IMR-90 (cell line): ENCODE measurements at regions not wholly inside any gene's neighbourhood (a gene's known extent, or its start where the extent isn't known, plus 50 kb on each side); places are given as distances from the start of the nearest gene placed in this dataset.

Experiments used
- ATAC-seq: fragments of 200-7000 bp; cut with Tn5 transposase; 2 replicates; pipeline ENCODE4 v1.9.1; 2020; ENCODE audit warnings: low read depth, mild to moderate bottlenecking, moderate library complexity
- BruUV-seq: library from RNA; stranded (reverse); fragments of 400-500 nt; replicated peaks from 2 replicates; lab custom pipeline; 2021; lab: Mats Ljungman, UMichigan
- CTCF ChIA-PET: fragments of 300-600 bp; formaldehyde crosslinking; extraction: SDS; loops from one replicate; lab custom pipeline; 2021; ENCODE audit warnings: antibody characterized with exemption; lab: Yijun Ruan, JAX
- POLR2A ChIA-PET: fragments of 300-600 bp; sonication (Branson Sonifier 250); formaldehyde crosslinking; loops from one replicate; lab custom pipeline; 2022; ENCODE audit warnings: antibody characterized with exemption; ENCODE audit not compliant: unreplicated experiment; lab: Charles Lee
- DNase-seq: peaks from one replicate; pipeline ENCODE4 v3.0.0; 2013
- H2AFZ ChIP-seq: replicated peaks from 2 replicates; pipeline ENCODE3; 2013; ENCODE audit warnings: low read length, mild to moderate bottlenecking; ENCODE audit not compliant: poor library complexity
- H2AK5ac ChIP-seq: 2 replicates; pipeline ENCODE4 v1.6.1; 2013; ENCODE audit warnings: low read depth, low read length, inconsistent platforms
- H2AK9ac ChIP-seq: replicated peaks from 2 replicates; pipeline ENCODE3; 2013; ENCODE audit warnings: mild to moderate bottlenecking, low read depth, low read length, moderate library complexity; ENCODE audit not compliant: poor library complexity
- H2BK120ac ChIP-seq: 2 replicates; pipeline ENCODE4 v1.6.1; 2013; ENCODE audit warnings: low read depth, low read length, inconsistent platforms
- H2BK15ac ChIP-seq: 3 replicates; pipeline ENCODE4 v1.6.1; 2013; ENCODE audit warnings: low read depth, low read length, inconsistent platforms
- H2BK20ac ChIP-seq: 2 replicates; pipeline ENCODE4 v1.6.1; 2013; ENCODE audit warnings: low read depth, mild to moderate bottlenecking, inconsistent platforms, low read length, moderate library complexity
- H2BK5ac ChIP-seq: 2 replicates; pipeline ENCODE4 v1.6.1; 2013; ENCODE audit warnings: mild to moderate bottlenecking, low read depth, low read length, inconsistent platforms; ENCODE audit not compliant: poor library complexity, severe bottlenecking
- H3K14ac ChIP-seq: replicated peaks from 2 replicates; pipeline ENCODE4 v1.6.1; 2013; ENCODE audit warnings: low read depth, low read length, inconsistent platforms
- H3K18ac ChIP-seq: 2 replicates; pipeline ENCODE4 v1.6.1; 2013; ENCODE audit warnings: low read depth, low read length, control low read depth
- H3K23ac ChIP-seq: 2 replicates; pipeline ENCODE4 v1.6.1; 2013; ENCODE audit warnings: low read depth, low read length, inconsistent platforms
- H3K27ac ChIP-seq: 2 replicates; pipeline ENCODE4 v1.5.1; 2013; ENCODE audit warnings: mild to moderate bottlenecking, control low read depth, low read length; ENCODE audit not compliant: insufficient read depth
- H3K27me3 ChIP-seq: 2 replicates; pipeline ENCODE4 v1.6.1; 2013; ENCODE audit warnings: low read length; ENCODE audit not compliant: control insufficient read depth, insufficient read depth
- H3K36me3 ChIP-seq: 2 replicates; pipeline ENCODE4 v1.6.1; 2013; ENCODE audit warnings: low read length, mixed read lengths; ENCODE audit not compliant: control insufficient read depth, insufficient read depth
- H3K4ac ChIP-seq: 2 replicates; pipeline ENCODE4 v1.6.1; 2013; ENCODE audit warnings: low read depth, low read length, inconsistent platforms
- H3K4me1 ChIP-seq: 2 replicates; pipeline ENCODE4 v1.6.1; 2013; ENCODE audit warnings: low read length, mixed read lengths; ENCODE audit not compliant: control insufficient read depth, insufficient read depth
- H3K4me2 ChIP-seq: 2 replicates; pipeline ENCODE4 v1.6.1; 2013; ENCODE audit warnings: low read depth, mild to moderate bottlenecking, control low read depth, low read length, moderate library complexity
- H3K4me3 ChIP-seq: 2 replicates; pipeline ENCODE4 v1.5.1; 2013; ENCODE audit warnings: low read depth, mild to moderate bottlenecking, control low read depth, low read length, moderate library complexity; ENCODE audit not compliant: insufficient read depth
- H3K56ac ChIP-seq: 2 replicates; pipeline ENCODE4 v1.6.1; 2013; ENCODE audit warnings: low read length, inconsistent platforms; ENCODE audit not compliant: insufficient read depth; ENCODE audit errors: extremely low read depth
- H3K79me1 ChIP-seq, 2 experiments: 2 replicates each; pipeline ENCODE4 v1.6.1; 2013; ENCODE audit warnings: low read length in 2 of 2, inconsistent platforms in 1 of 2, low read depth in 1 of 2
- H3K9ac ChIP-seq: 2 replicates; pipeline ENCODE4 v1.6.1; 2013; ENCODE audit warnings: low read depth, low read length, control low read depth
- H3K9me1 ChIP-seq: 2 replicates; pipeline ENCODE4 v1.6.1; 2013; ENCODE audit warnings: low read length, inconsistent platforms; ENCODE audit not compliant: insufficient read depth
- H3K9me3 ChIP-seq: 2 replicates; pipeline ENCODE4 v1.6.1; 2013; ENCODE audit warnings: low read length; ENCODE audit not compliant: control insufficient read depth, insufficient read depth
- H4K20me1 ChIP-seq: 2 replicates; pipeline ENCODE4 v1.6.1; 2013; ENCODE audit warnings: low read length, inconsistent platforms; ENCODE audit not compliant: insufficient read depth
- H4K5ac ChIP-seq: 2 replicates; pipeline ENCODE4 v1.6.1; 2013; ENCODE audit warnings: mild to moderate bottlenecking, low read depth, low read length, control low read depth
- H4K8ac ChIP-seq, 2 experiments: 2 replicates each; pipeline ENCODE4 v1.6.1; 2013; ENCODE audit warnings: low read depth in 2 of 2, low read length in 2 of 2, control low read depth in 1 of 2, inconsistent platforms in 1 of 2
- H4K91ac ChIP-seq: 2 replicates; pipeline ENCODE4 v1.6.1; 2013; ENCODE audit warnings: low read depth, low read length, inconsistent platforms; ENCODE audit not compliant: insufficient read depth
- CHD1 ChIP-seq: IDR thresholded peaks from 2 replicates; pipeline ENCODE4 v1.6.1; 2012; ENCODE audit warnings: low read depth, low read length, improper control_type of control experiment
- FOS ChIP-seq: fragments of 150-350 bp; IDR thresholded peaks from 2 replicates; pipeline ENCODE4 v1.6.1; 2016; ENCODE audit warnings: low read depth, low read length
- NFE2L2 ChIP-seq: fragments of 150-350 bp; IDR thresholded peaks from 2 replicates; pipeline ENCODE4 v1.6.1; 2016; ENCODE audit warnings: low read depth, mild to moderate bottlenecking, low read length
- RAD21 ChIP-seq: IDR thresholded peaks from 2 replicates; pipeline ENCODE4 v1.6.1; 2012; ENCODE audit warnings: low read length, improper control_type of control experiment
- RFX5 ChIP-seq: IDR thresholded peaks from 2 replicates; pipeline ENCODE4 v1.8.0; 2012; ENCODE audit warnings: low read depth, mild to moderate bottlenecking, low read length, moderate library complexity
- SMC3 ChIP-seq: fragments of 150-350 bp; IDR thresholded peaks from 2 replicates; pipeline ENCODE4 v1.6.1; 2016; ENCODE audit warnings: low read depth, mild to moderate bottlenecking, antibody characterized with exemption, low read length, moderate library complexity
- WGBS, 2 experiments: methylation state at CpG; one replicate each; pipeline versions ENCODE4 v1.1.5 to v1.1.7; 2013; ENCODE audit warnings: missing lambda C conversion rate in 2 of 2; ENCODE audit not compliant: insufficient read length in 1 of 2; ENCODE audit errors: extremely low coverage in 2 of 2; 5-methylcytosine and 5-hydroxymethylcytosine counted together
- dilution Hi-C: fragments of 300-500 bp; cut with HindIII; formaldehyde crosslinking; loops from one replicate; pipeline ENCODE4 v1.14.3; 2018; ENCODE audit warnings: low sequenced_read_pairs; ENCODE audit not compliant: unreplicated experiment
- in situ Hi-C: fragments of 300-500 bp; cut with MboI; formaldehyde crosslinking; loops from 3 replicates; pipeline ENCODE4 v1.14.3; 2019; ENCODE audit warnings: low sequenced_read_pairs, inconsistent platforms, mixed read lengths
- intact Hi-C: fragments of 100-400 bp; cut with micrococcal nuclease; formaldehyde crosslinking; loops from 2 replicates; pipeline ENCODE4 v1.10.0; 2022

DNA sequence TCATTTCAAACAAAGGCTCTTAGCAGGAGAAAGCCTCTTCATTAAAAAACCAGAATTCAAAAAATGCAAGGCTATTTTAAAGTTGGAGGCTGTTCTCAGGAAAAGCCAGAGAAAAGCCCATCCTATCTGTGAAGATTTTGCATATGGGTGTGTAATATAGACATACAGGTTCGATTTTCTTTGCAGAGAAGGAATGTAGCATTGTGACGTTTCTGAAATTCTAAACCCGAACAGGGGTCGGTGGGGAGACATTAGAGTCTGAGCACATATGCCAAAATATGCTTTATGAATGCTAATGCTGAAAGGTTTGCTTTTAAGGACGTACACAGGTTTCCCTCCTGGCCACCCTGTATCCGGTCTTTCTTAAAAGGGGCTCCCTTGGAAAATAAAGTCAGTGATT is 363.1 kb upstream of the PAPPA start:
- in situ Hi-C loops, result no loop called here
- H3K79me1 ChIP-seq, result no peaks in the 10 kb centered on the region
- no peaks in the 10 kb centered on the region for H3K9me1 ChIP-seq

More for the DNA sequence above, 363.1 kb upstream of the PAPPA start:
- H3K56ac ChIP-seq, result no peak overlapping the region
- no peak overlapping the region for H3K23ac ChIP-seq
- H3K27ac ChIP-seq, result no peak overlapping the region
- 80% methylated on average over 6 of the region's 6 CpGs; no CpG with 5 or more reads in 1 of the 2 experiments for WGBS, 2 experiments
- H3K9me3 ChIP-seq, result no peaks in the 10 kb centered on the region
- CTCF ChIA-PET, result no interaction called here
- H3K4me1 ChIP-seq, result no peaks in the 10 kb centered on the region
- H3K4me3 ChIP-seq, result no peak overlapping the region
- H3K9ac ChIP-seq, result no peak overlapping the region
- no peak overlapping the region for H2BK20ac ChIP-seq
- H2AK9ac ChIP-seq, result no peak overlapping the region
- H4K91ac ChIP-seq, result no peak overlapping the region
- no TSS peak for BruUV-seq
- no peaks in the 10 kb centered on the region for H3K36me3 ChIP-seq
- no peak for TF ChIP-seq RFX5
- TF ChIP-seq NFE2L2, result no peak
- no peak for TF ChIP-seq RAD21
- TF ChIP-seq SMC3, result no peak
- no peak for TF ChIP-seq FOS
- TF ChIP-seq CHD1, result no peak
- H3K27me3 ChIP-seq, result no peaks in the 10 kb centered on the region
- dilution Hi-C loops, result no loop called here
- no peak for ATAC-seq
- no peak overlapping the region for H4K8ac ChIP-seq
- no peak overlapping the region for H2BK5ac ChIP-seq
- no peak overlapping the region for H2BK15ac ChIP-seq
- H2BK120ac ChIP-seq, result no peak overlapping the region
- intact Hi-C loops, result no loop called here
- H2AFZ ChIP-seq, result no peak overlapping the region
- no peak overlapping the region for H3K4ac ChIP-seq
- H3K14ac ChIP-seq, result no peak overlapping the region
- no peak overlapping the region for H4K5ac ChIP-seq
- no peak for DNase-seq
- H2AK5ac ChIP-seq, result no peak overlapping the region
- no peak overlapping the region for H3K18ac ChIP-seq
- no peak overlapping the region for H3K4me2 ChIP-seq
- POLR2A ChIA-PET, result no interaction called here
- H4K20me1 ChIP-seq, result no peaks in the 10 kb centered on the region
